ENCODE measurements at regions not wholly inside any gene's neighbourhood (a gene's known extent, or its start where the extent isn't known, plus 50 kb on each side); places are given as distances from the start of the nearest gene placed in this dataset.
A peak's percentile ranks its signal among the peaks of the same experiment; 100 is the strongest.

- TF ChIP-seq POLR2A (IDR thresholded peaks at IDR 0.05) (no peak), POLR2AphosphoS5 (IDR thresholded peaks at IDR 0.05) (no peak), CTCF (IDR thresholded peaks at IDR 0.05) (no peak)
- Histone ChIP-seq H3K4me3 (no peak overlapping the region), H3K27ac (no peak overlapping the region), H3K36me3 (no peaks in the 10 kb centered on the region), H3K27me3 (no peaks in the 10 kb centered on the region), H3K4me1 (peaks cover 35% of the 10 kb centered on the region), H3K9me3 (no peaks in the 10 kb centered on the region)
- no peak for DNase-seq (ENCODE audit: low spot score in 2 of 2)
- 78% methylated on average over 3 of the region's 3 CpGs for WGBS
Measured at GRCh38 chr1:82567348-82567747, 766.6 kb downstream of the ADGRL2 start.

- DNase-seq (ENCODE audit: low spot score in 2 of 2), result no peak
- 20% methylated on average over 6 of the region's 6 CpGs for WGBS
- Histone ChIP-seq H3K4me1 (peaks cover 35% of the 10 kb centered on the region), H3K36me3 (no peaks in the 10 kb centered on the region), H3K9me3 (no peaks in the 10 kb centered on the region), H3K27me3 (no peaks in the 10 kb centered on the region), H3K4me3 (no peak overlapping the region), H3K27ac (peak overlapping the region; percentile 30)
- no peak for TF ChIP-seq CTCF (IDR thresholded peaks at IDR 0.05)
- no peak for TF ChIP-seq POLR2A (IDR thresholded peaks at IDR 0.05)
- no peak for TF ChIP-seq EP300 (IDR thresholded peaks at IDR 0.05)
- no peak for TF ChIP-seq POLR2AphosphoS5 (IDR thresholded peaks at IDR 0.05)
Measured at GRCh38 chr1:82565546-82565945, 764.8 kb downstream of the ADGRL2 start.

GRCh38 chr1:82565146-82565545 is 764.4 kb downstream of the ADGRL2 start:
- 12% methylated on average over 3 of the region's 3 CpGs for WGBS

GRCh38 chr1:82564333-82564732 is 763.6 kb downstream of the ADGRL2 start:
- H3K4me1 ChIP-seq, result peaks cover 35% of the 10 kb centered on the region
- 29% methylated on average over 2 of the region's 2 CpGs for WGBS
- H3K27ac ChIP-seq, result peak overlapping the region; percentile 30
- no peaks in the 10 kb centered on the region for H3K9me3 ChIP-seq
- H3K27me3 ChIP-seq, result no peaks in the 10 kb centered on the region
- H3K36me3 ChIP-seq, result no peaks in the 10 kb centered on the region
- no peak for TF ChIP-seq POLR2A (IDR thresholded peaks at IDR 0.05)
- TF ChIP-seq POLR2AphosphoS5 (IDR thresholded peaks at IDR 0.05), result no peak
- TF ChIP-seq EP300 (IDR thresholded peaks at IDR 0.05), result no peak
- TF ChIP-seq CTCF (IDR thresholded peaks at IDR 0.05), result no peak
- no peak overlapping the region for H3K4me3 ChIP-seq
- no peak for DNase-seq (ENCODE audit: low spot score in 2 of 2)

More at GRCh38 chr1:82565146-82565545, 764.4 kb downstream of the ADGRL2 start:
- no peak for TF ChIP-seq CTCF (IDR thresholded peaks at IDR 0.05)
- TF ChIP-seq POLR2A (IDR thresholded peaks at IDR 0.05), result no peak
- TF ChIP-seq EP300 (IDR thresholded peaks at IDR 0.05), result no peak
- TF ChIP-seq POLR2AphosphoS5 (IDR thresholded peaks at IDR 0.05), result no peak
- Histone ChIP-seq H3K36me3 (no peaks in the 10 kb centered on the region), H3K27me3 (no peaks in the 10 kb centered on the region), H3K4me1 (peaks cover 35% of the 10 kb centered on the region), H3K4me3 (no peak overlapping the region), H3K27ac (peak overlapping the region; percentile 30), H3K9me3 (no peaks in the 10 kb centered on the region)
- no peak for DNase-seq (ENCODE audit: low spot score in 2 of 2)

- no peaks in the 10 kb centered on the region for H3K36me3 ChIP-seq
- H3K27ac ChIP-seq, result no peak overlapping the region
- no peak overlapping the region for H3K4me3 ChIP-seq
- no peak for DNase-seq (ENCODE audit: low spot score in 2 of 2)
- TF ChIP-seq POLR2A (IDR thresholded peaks at IDR 0.05) (no peak), POLR2AphosphoS5 (IDR thresholded peaks at IDR 0.05) (no peak), EP300 (IDR thresholded peaks at IDR 0.05) (no peak), CTCF (IDR thresholded peaks at IDR 0.05) (no peak)
- no peaks in the 10 kb centered on the region for H3K27me3 ChIP-seq
- peaks cover 35% of the 10 kb centered on the region for H3K4me1 ChIP-seq
- H3K9me3 ChIP-seq, result no peaks in the 10 kb centered on the region
- WGBS, result 57% methylated on average over 2 of the region's 2 CpGs
Measured at GRCh38 chr1:82562448-82562847, 761.7 kb downstream of the ADGRL2 start.

Data from suprapubic skin (tissue), 4 donors.